ENCODE measurements at regions not wholly inside any gene's neighbourhood (a gene's known extent, or its start where the extent isn't known, plus 50 kb on each side); places are given as distances from the start of the nearest gene placed in this dataset.

GRCh38 chr2:64383016-64383591 is 70.9 kb upstream of the LGALSL start:
- TF ChIP-seq CTCF (IDR thresholded peaks at IDR 0.05; ENCODE audit: unreplicated experiment) = no peak
- no peaks in the 10 kb centered on the region for H3K9me3 Mint-ChIP-seq (ENCODE audit: unreplicated experiment)
- H3K4me3 Mint-ChIP-seq (ENCODE audit: unreplicated experiment) = no peak overlapping the region
- H3K27me3 Mint-ChIP-seq (ENCODE audit: unreplicated experiment) = peaks cover 8% of the 10 kb centered on the region
- H3K4me1 Mint-ChIP-seq (ENCODE audit: unreplicated experiment) = peaks cover 19% of the 10 kb centered on the region
- H3K27ac Mint-ChIP-seq (ENCODE audit: unreplicated experiment) = no peak overlapping the region
- DNase-seq (ENCODE audit: low spot score) = no peak
- H3K36me3 Mint-ChIP-seq (ENCODE audit: low read depth, unreplicated experiment) = no peaks in the 10 kb centered on the region

- peaks cover 7% of the 10 kb centered on the region for H3K27me3 Mint-ChIP-seq (ENCODE audit: unreplicated experiment)
Observed at GRCh38 chr2:64383881-64384280, 70.1 kb upstream of the LGALSL start.

GRCh38 chr2:64386676-64387075 is 67.3 kb upstream of the LGALSL start:
- no peak for TF ChIP-seq CTCF (IDR thresholded peaks at IDR 0.05; ENCODE audit: unreplicated experiment)
- no peak for DNase-seq (ENCODE audit: low spot score)
- Mint-ChIP-seq H3K4me3 (ENCODE audit: unreplicated experiment) (no peak overlapping the region), H3K36me3 (ENCODE audit: low read depth, unreplicated experiment) (peaks cover 4% of the 10 kb centered on the region), H3K27me3 (ENCODE audit: unreplicated experiment) (peaks cover 3% of the 10 kb centered on the region), H3K4me1 (ENCODE audit: unreplicated experiment) (peaks cover 19% of the 10 kb centered on the region), H3K27ac (ENCODE audit: unreplicated experiment) (no peak overlapping the region), H3K9me3 (ENCODE audit: unreplicated experiment) (no peaks in the 10 kb centered on the region)

More at GRCh38 chr2:64383881-64384280, 70.1 kb upstream of the LGALSL start:
- H3K4me1 Mint-ChIP-seq (ENCODE audit: unreplicated experiment) = peaks cover 19% of the 10 kb centered on the region
- H3K36me3 Mint-ChIP-seq (ENCODE audit: low read depth, unreplicated experiment) = no peaks in the 10 kb centered on the region
- no peak overlapping the region for H3K4me3 Mint-ChIP-seq (ENCODE audit: unreplicated experiment)
- no peak for TF ChIP-seq CTCF (IDR thresholded peaks at IDR 0.05; ENCODE audit: unreplicated experiment)
- DNase-seq (ENCODE audit: low spot score) = no peak
- H3K9me3 Mint-ChIP-seq (ENCODE audit: unreplicated experiment) = no peaks in the 10 kb centered on the region
- no peak overlapping the region for H3K27ac Mint-ChIP-seq (ENCODE audit: unreplicated experiment)

GRCh38 chr2:64390586-64390985 is 63.4 kb upstream of the LGALSL start:
- H3K27me3 Mint-ChIP-seq (ENCODE audit: unreplicated experiment) = no peaks in the 10 kb centered on the region
- no peak for TF ChIP-seq CTCF (IDR thresholded peaks at IDR 0.05; ENCODE audit: unreplicated experiment)
- H3K9me3 Mint-ChIP-seq (ENCODE audit: unreplicated experiment) = no peaks in the 10 kb centered on the region
- DNase-seq (ENCODE audit: low spot score) = no peak
- H3K27ac Mint-ChIP-seq (ENCODE audit: unreplicated experiment) = no peak overlapping the region
- peaks cover 9% of the 10 kb centered on the region for H3K36me3 Mint-ChIP-seq (ENCODE audit: low read depth, unreplicated experiment)
- H3K4me3 Mint-ChIP-seq (ENCODE audit: unreplicated experiment) = no peak overlapping the region
- H3K4me1 Mint-ChIP-seq (ENCODE audit: unreplicated experiment) = peaks cover 5% of the 10 kb centered on the region

GRCh38 chr2:64391424-64391823 is 62.5 kb upstream of the LGALSL start:
- peaks cover 9% of the 10 kb centered on the region for H3K36me3 Mint-ChIP-seq (ENCODE audit: low read depth, unreplicated experiment)

More at GRCh38 chr2:64391424-64391823, 62.5 kb upstream of the LGALSL start:
- Mint-ChIP-seq H3K4me1 (ENCODE audit: unreplicated experiment) (peaks cover 5% of the 10 kb centered on the region), H3K9me3 (ENCODE audit: unreplicated experiment) (no peaks in the 10 kb centered on the region), H3K27me3 (ENCODE audit: unreplicated experiment) (no peaks in the 10 kb centered on the region), H3K4me3 (ENCODE audit: unreplicated experiment) (no peak overlapping the region), H3K27ac (ENCODE audit: unreplicated experiment) (no peak overlapping the region)
- TF ChIP-seq CTCF (IDR thresholded peaks at IDR 0.05; ENCODE audit: unreplicated experiment) = no peak
- DNase-seq (ENCODE audit: low spot score) = no peak

Measured in endothelial cell (in vitro differentiated cells).